GM15510 (cell line): ENCODE measurements at regions not wholly inside any gene's neighbourhood (a gene's known extent, or its start where the extent isn't known, plus 50 kb on each side); places are given as distances from the start of the nearest gene placed in this dataset.

Experiments
- POLR2A ChIP-seq: IDR thresholded peaks from 3 replicates; pipeline ENCODE4 v1.6.1; 2011; ENCODE audit warnings: borderline replicate concordance; ENCODE audit not compliant: insufficient read length; ENCODE audit errors: extremely low read depth

DNA sequence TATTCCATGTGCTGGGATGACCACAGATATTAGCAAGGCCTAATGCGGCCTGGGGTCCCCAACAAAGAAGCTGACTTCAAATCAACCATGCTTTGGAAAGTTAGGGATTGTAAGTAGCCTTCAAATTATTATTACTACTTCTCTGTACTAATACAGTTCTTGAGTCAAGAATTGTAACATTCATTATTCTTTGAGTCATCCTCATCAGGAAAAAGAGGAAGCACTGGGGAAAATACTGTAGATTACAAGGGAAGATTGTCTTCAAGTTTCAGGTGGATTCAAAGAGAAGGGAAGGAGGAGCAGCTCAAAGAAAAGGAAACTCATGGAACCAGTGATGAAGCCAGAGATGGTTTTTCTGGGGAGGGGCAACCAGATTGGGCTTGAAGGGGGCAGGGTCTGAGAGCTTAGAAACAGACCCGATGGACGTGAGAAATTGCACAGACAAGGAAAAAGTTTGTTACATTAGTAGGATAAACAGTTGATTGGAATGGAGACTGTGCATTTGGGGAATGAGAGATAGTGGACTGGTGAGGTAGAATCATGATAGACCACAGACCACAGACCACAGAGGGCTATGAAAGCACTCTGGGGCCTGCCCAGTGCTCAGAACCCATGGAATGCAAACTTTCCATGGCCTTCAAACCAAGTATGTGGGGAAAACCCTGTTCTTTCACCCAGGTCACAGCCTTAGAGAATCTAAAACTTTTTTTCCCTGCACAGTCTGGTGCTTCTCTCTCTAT lies 209.9 kb downstream of the ZNF365 start:
- TF ChIP-seq POLR2A, result no peak

DNA sequence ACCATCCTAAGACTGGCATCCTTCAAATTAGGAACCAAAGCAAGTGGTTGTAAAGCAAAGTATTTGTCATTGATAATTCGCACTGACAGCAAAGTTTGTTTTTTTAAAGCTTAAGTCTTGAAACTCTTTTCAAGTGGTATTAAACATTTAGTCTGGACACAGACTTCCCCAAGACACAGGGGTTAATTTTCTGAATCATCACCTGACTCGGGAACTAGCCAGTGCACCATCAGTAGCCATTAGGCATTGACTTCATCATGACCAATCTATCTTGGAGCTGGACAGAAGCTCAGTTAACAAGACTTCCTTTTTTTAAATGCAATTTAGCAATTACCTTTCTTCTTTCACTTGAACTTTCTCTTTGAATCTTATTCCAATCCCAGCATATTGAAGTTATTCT lies 210.6 kb downstream of the ZNF365 start:
- no peak for TF ChIP-seq POLR2A

DNA sequence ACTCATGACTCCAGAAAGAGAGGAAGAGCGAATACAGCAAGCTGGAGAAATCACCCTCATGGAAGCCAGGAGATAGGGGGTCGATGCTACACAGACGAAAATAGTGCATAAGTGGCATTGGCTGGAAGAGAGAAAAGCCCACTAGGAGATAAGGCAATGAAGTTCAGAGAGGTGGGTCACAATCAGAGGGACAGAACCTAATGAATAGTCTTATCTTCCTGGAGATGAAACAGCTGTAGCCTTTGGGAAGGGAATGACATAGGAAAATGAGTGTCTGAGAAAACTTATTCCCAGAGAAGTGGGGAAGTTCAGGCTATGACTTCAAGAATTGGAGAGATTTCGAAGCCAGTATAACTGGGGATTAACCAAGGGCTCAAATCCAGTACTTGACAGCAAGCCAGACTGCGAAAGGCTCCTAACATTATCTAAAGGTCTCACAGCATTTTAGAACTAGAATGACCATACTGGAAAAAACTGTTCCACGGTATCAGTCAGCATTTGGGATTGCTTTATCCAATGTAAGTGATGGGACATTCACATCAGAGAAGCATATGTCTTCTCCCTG lies 211.1 kb downstream of the ZNF365 start:
- no peak for TF ChIP-seq POLR2A

DNA sequence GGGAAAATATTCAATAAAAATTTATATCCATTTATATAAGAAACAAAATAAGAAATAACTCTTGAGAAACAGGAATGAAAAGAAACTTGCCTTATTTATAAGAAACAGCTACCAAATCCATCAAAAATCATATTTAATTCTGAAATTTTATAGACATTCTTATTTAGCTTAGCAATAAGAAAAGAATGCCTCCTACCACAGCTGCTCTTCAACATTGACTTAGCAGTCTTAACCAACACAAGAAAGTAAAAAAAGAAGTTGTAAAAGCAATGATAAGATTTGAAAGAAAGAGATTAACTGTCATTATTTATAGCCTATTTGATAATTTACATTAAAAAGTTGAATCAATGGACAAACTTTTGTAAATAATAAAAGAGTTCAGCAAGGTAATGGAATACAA lies 212.8 kb downstream of the ZNF365 start:
- no peak for TF ChIP-seq POLR2A

DNA sequence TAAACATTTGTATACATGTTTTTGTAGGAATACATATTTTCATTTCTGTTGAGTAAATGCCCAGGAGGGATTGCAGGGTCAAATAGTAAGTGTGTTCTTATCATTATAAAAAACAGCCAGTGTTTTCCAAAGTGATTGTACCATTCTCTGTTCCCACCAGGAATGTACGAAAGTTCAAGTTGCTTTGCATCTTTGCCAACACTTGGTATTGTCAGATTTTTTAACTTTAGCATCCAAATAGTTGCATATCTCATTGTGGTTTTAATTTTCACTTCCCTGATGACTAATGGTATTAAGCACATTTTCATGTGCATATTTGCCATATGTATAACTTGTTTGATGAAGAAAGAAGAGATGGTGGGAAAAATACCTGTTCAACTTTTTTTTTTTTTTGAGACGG lies 213.9 kb downstream of the ZNF365 start:
- TF ChIP-seq POLR2A, result no peak

DNA sequence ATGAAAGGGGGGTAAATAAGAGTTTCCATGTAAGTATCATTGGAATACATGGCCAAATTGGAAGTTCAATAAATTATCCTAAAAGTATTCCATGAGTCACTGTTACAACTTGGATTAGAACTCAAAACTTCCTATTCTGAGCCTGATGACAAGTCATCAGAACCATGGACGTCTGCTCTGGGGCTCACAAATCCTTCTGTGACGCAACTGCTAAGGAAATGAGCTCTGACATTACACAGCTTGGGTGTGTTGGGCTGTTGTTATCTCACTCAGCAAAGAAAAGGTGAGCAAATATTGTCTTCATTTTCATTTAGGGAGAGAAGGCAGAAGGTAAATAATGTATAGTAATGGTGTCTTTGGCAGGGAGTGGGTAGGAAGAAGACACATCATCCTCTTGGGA lies 214.8 kb upstream of the ADO start:
- TF ChIP-seq POLR2A, result no peak

DNA sequence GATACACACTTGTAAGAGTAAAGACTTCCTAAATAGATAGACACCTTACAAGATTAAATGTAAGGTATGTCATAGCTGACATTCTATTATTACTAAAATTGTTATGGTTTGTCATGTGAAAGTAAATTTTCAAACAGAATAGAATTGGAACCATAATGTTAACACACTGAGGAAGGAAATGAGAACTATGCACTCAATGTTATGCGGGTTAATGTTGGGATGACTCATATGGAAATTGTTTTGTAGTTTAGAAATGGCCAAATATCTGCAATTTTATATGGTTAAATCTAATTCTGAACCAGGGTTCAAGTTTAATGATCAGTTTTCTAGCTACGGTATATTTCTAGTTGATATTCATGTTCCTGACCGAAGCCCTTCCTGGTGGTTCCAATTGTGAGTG lies 214.2 kb upstream of the ADO start:
- TF ChIP-seq POLR2A, result no peak

DNA sequence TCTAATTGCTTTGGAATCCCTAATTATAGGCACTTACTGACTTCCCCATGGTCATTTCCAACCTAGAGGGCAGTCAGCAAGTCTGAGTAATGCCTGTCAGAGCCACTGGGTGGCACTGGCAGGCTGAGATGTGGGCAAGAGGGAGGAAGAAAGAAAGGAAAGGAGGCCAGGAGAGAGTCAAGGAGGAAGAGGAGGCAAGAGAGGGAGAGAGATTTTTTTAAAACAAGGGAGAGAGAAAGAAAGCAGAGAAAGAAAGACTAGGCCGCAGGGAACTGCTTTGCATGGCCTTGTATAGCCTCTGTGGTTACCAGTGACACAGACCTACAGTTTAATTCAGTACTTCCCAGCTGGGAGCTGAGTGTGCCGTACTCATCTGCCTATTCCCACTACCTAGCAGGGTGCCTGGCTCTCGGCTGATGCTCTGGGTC lies 210.4 kb upstream of the ADO start:
- TF ChIP-seq POLR2A, result no peak

DNA sequence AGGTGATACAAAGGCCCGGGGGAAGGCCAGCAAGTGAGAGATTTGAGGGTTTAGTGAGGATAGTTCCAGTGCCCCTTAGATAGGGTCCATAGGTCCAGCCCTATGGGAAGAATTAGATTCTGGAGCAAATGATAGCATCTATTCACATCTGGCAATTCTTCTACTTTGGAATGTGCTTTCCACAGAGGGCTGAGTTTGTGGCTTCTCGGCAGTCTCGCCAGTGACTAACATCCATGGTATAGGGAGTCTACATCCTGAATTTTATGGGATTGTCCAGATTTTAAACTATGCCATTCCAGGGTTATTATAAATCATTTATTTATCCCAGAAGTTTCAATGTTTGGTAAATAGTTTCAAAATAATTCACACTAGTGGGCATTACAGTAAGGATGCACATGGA lies 207.3 kb upstream of the ADO start:
- TF ChIP-seq POLR2A, result no peak

DNA sequence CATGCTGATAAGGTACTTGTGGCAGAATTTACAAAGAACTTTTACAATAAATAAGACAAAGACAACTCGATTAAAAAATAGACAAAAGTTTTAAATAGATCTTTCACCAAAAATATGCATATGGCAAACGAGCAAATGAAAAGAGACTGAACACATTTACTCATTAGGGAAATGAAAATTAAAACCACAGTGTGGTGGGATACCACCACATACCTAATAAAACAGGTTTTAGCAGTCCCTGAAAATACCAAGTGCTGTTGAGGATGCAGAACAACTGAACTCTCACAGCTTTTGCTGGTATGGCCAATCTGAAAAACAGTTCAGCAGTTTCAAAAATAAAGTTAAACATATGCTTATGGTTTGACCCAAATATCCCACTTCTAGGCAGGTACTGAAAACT lies 205.4 kb upstream of the ADO start:
- TF ChIP-seq POLR2A, result no peak

DNA sequence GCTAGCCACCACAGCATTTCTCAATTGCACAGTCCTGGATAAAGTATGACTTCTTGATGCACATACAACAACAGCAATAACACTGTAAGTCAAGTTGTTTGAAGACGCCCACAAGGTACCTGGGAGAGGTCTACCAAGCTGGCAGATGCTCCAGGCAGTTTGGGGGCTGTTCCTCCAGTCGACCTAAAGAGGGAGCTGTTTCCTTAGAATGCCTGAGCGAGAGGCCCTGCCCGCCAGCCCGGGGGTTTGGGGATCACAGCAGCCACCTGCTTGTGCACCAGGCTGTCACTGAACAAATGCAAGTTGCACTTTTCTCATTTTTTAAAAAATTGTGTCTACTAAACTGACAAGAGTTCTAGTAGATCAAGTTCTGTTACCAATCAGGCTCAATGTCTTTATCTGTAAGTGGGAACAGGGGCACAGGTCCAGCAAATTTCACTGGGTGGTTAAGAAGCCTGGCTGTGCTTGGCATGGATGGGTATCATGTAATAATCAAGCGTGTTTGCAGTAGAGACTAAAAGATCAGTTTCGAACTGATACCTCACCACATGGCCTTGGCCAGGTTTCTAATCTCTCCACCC lies 193.8 kb upstream of the ADO start:
- no peak for TF ChIP-seq POLR2A

DNA sequence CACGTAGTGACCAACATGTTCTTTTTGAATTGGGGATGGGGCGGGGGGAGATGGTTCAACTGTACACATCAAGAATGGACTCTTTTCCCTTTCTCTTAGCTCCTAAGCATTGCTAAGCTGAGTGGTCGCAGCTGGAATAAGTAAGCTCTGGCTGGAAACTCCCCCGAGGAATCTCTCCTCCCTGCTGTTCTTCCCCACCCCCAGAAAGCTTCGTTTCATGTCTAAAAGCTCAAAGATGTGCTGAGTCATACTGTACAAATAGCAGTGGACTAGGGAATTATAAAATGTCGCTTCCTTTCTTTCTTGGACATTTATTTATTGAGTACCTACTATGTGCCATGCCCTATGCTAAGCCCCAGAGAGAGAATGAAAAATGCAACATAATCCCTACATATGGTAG lies 191.1 kb upstream of the ADO start:
- no peak for TF ChIP-seq POLR2A

DNA sequence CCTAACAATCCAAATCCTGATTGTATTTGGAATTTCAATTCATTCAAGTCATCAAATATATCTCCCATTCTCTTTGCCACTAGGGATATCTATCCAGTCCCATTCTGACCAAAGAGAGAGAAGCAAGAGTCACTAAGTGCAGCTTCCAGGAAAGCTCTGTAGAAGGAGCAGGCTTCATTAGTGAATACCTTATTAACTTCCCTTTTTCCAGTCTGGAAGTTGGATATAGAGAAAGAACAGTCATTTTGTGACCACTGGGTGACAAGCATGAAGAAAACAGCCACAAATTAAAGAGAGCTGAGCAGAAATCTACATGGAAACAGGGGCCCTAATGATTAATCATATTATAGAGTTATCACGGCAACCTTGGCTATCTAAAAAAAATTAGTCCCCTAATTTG lies 190.7 kb upstream of the ADO start:
- no peak for TF ChIP-seq POLR2A

DNA sequence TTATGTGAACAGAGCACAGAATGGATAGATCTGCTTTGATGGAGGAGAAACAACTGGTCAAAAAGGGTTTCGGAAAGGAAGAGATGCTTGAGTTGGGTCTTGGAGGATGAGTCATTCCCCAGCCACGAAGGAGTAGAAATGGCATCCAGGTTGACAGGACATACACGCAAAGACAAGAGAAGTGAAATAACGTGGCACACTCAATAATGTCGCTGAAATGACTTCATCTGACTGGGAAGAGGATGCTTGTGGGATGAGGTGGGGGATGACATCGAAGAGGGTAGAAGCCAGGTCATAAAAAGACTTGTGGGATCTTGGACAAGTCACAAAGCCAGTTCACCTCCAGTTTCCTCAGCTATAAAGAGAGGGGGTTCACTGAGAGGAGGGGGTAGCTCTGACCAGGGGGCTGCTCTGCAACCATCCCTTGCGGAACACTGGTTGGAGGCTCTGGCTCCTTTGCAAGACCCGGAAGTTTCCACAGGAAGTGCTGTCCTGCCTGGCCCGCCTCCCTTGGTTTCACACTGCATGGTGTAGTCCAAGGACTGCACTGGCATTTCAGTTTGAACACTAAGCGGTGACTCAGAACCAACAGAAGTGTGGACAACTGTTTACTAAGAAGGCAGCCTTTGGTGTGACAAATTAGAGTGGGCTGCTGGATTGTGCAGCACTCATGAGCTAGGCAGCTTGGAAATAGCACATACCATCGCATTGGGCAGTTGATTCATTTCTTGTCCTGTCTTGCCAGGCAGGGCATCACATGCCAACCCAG lies 189.9 kb upstream of the ADO start:
- TF ChIP-seq POLR2A, result no peak

DNA sequence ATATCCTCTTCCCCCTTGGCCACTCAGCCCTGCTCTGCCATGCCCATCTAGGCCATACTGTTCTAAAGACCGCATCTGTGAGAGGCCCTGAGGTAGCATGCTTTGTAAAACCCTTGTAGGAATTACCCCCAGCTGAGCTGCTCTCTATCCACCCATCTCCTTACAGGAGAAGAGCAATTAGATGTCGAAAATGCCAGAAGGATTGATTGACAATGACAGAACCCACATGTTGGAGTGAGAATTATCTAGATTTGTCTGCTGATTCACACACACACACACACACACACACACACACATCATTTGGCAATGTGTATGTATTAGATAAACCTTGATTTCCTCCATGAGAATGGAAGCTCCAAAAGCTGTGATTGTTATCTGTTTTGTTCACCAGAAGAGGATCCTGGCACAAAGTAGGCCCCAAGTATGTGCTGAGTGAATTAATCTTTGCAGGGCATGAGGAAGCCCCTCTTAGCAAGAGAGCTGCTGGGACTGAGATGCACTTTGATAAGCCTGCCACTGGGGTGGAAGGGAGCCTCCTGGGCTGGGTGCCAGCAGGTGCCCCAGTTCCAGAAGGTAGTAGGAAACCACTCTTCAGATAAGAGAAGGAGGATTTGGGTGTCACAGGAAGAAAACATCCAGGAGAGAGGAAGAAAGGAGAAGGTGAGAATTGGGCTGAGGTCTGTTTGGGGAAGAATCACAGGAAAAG lies 187.5 kb upstream of the ADO start:
- TF ChIP-seq POLR2A, result no peak
